HCT116 (cell line): ENCODE measurements at regions not wholly inside any gene's neighbourhood (a gene's known extent, or its start where the extent isn't known, plus 50 kb on each side); places are given as distances from the start of the nearest gene placed in this dataset.

Experiments used
- ATAC-seq: fragments of 200-7000 bp; cut with Tn5 transposase; 2 replicates; pipeline ENCODE4 v1.9.1; 2020; ENCODE audit warnings: mild to moderate bottlenecking, moderate library complexity
- BruUV-seq: library from RNA; stranded (reverse); fragments of 400-500 nt; replicated peaks from 2 replicates; lab custom pipeline; 2021; lab: Mats Ljungman, UMichigan
- CTCF ChIA-PET: fragments of 300-600 bp; sonication (Branson Sonifier 250); formaldehyde crosslinking; loops from one replicate; lab custom pipeline; 2021; ENCODE audit warnings: antibody characterized with exemption; lab: Charles Lee
- POLR2A ChIA-PET: fragments of 300-600, 350-600 bp; sonication (Branson Sonifier 250); formaldehyde crosslinking; loops from one replicate; lab custom pipeline; 2021; ENCODE audit warnings: antibody characterized with exemption; lab: Charles Lee
- RAD21 ChIA-PET, 2 experiments: fragments of 300-600 bp; sonication (Branson Sonifier 250); formaldehyde crosslinking; loops; one replicate each; lab custom pipeline; 2023; ENCODE audit warnings: low total read pairs in 2 of 2; ENCODE audit not compliant: uncharacterized antibody in 2 of 2, unreplicated experiment in 2 of 2, low non-redundant PET in 1 of 2; lab: Charles Lee
- DNase-seq: peaks from one replicate; pipeline ENCODE4 v3.0.0-alpha.2; 2010; ENCODE audit warnings: low read depth, low spot score
- H2AFZ ChIP-seq: fragments of 200-600 bp; shearing (Covaris generic), sonication (generic); 2 replicates; pipeline ENCODE4 v1.6.1; 2017; ENCODE audit warnings: low read depth, mixed run types, mixed read lengths, antibody characterized with exemption, low read length; ENCODE audit not compliant: poor library complexity, severe bottlenecking
- H3K27ac ChIP-seq: 2 replicates; pipeline ENCODE4 v1.5.1; 2012; ENCODE audit warnings: low read depth, low read length
- H3K27me3 ChIP-seq: fragments of 200-600 bp; sonication (generic); 2 replicates; pipeline ENCODE4 v1.6.1; 2016; ENCODE audit warnings: mixed run types, low read length, mixed read lengths; ENCODE audit not compliant: insufficient read depth
- H3K36me3 ChIP-seq, 2 experiments: fragments of 200-500 bp in 1 of 2; fragments of 200-600 bp in 1 of 2; sonication (Bioruptor generic) in 1 of 2; sonication (generic) in 1 of 2; 2 replicates each; pipeline versions ENCODE4 v1.5.1 to v1.6.1; 2014 to 2016; ENCODE audit warnings: low read length in 2 of 2, inconsistent platforms in 1 of 2, mixed read lengths in 1 of 2, mixed run types in 1 of 2; ENCODE audit not compliant: insufficient read depth in 2 of 2, control insufficient read depth in 1 of 2
- H3K4me1 ChIP-seq, 2 experiments: fragments of 200-600 bp in 1 of 2; sonication (generic) in 1 of 2; 2 replicates each; pipeline versions ENCODE4 v1.5.1 to v1.6.1; 2012 to 2017; ENCODE audit warnings: low read length in 2 of 2, inconsistent platforms in 1 of 2, mild to moderate bottlenecking in 1 of 2, mixed read lengths in 1 of 2, mixed run types in 1 of 2, moderate library complexity in 1 of 2; ENCODE audit not compliant: insufficient read depth in 2 of 2, control insufficient read depth in 1 of 2
- H3K4me2 ChIP-seq: fragments of 200-600 bp; sonication (generic); 2 replicates; pipeline ENCODE4 v1.6.1; 2017; ENCODE audit warnings: mixed run types, low read length, mixed read lengths
- H3K4me3 ChIP-seq, 2 experiments: fragments of 200-600 bp in 1 of 2; sonication (generic) in 1 of 2; replicated peaks in 1 of 2; 2 replicates each; pipeline ENCODE4 v1.5.1; 2011 to 2016; ENCODE audit warnings: low read length in 2 of 2, control low read depth in 1 of 2, low read depth in 1 of 2, mild to moderate bottlenecking in 1 of 2, mixed read lengths in 1 of 2, mixed run types in 1 of 2
- H3K79me2 ChIP-seq: fragments of 200-600 bp; sonication (generic); 2 replicates; pipeline ENCODE4 v1.6.1; 2017; ENCODE audit warnings: mild to moderate bottlenecking, mixed run types, low read length, moderate library complexity, mixed read lengths; ENCODE audit not compliant: insufficient read depth
- H3K9ac ChIP-seq: fragments of 200-600 bp; sonication (generic); 2 replicates; pipeline ENCODE4 v1.6.1; 2016; ENCODE audit warnings: low read length, mixed read lengths
- H3K9me2 ChIP-seq: fragments of 200-600 bp; sonication (generic), shearing (Covaris generic); 2 replicates; pipeline ENCODE4 v1.6.1; 2017; ENCODE audit warnings: mixed run types, mild to moderate bottlenecking, moderate library complexity; ENCODE audit not compliant: insufficient read depth
- H3K9me3 ChIP-seq, 2 experiments: fragments of 200-500 bp in 1 of 2; fragments of 200-600 bp in 1 of 2; sonication (Bioruptor generic) in 1 of 2; sonication (generic) in 1 of 2; 2 replicates each; pipeline ENCODE4 v1.6.1; 2014 to 2017; ENCODE audit warnings: low read length in 2 of 2, mixed read lengths in 2 of 2, inconsistent platforms in 1 of 2, low read depth in 1 of 2, mild to moderate bottlenecking in 1 of 2, mixed run types in 1 of 2, moderate library complexity in 1 of 2; ENCODE audit not compliant: control insufficient read depth in 1 of 2, insufficient read depth in 1 of 2
- H4K20me1 ChIP-seq: fragments of 200-600 bp; sonication (generic), shearing (Covaris generic); 2 replicates; pipeline ENCODE4 v1.6.1; 2017; ENCODE audit warnings: mixed run types, mild to moderate bottlenecking, moderate library complexity; ENCODE audit not compliant: insufficient read depth
- CBX3 ChIP-seq: IDR thresholded peaks from 2 replicates; pipeline ENCODE4 v1.6.1; 2012; ENCODE audit warnings: low read depth
- CEBPB ChIP-seq: IDR thresholded peaks from 2 replicates; pipeline ENCODE4 v1.6.1; 2012; ENCODE audit warnings: low read depth
- EGR1 ChIP-seq: IDR thresholded peaks from 2 replicates; pipeline ENCODE4 v1.6.1; 2012; ENCODE audit warnings: low read depth
- ELF1 ChIP-seq: IDR thresholded peaks from 2 replicates; pipeline ENCODE4 v1.6.1; 2012; ENCODE audit warnings: low read depth, borderline replicate concordance
- EZH2phosphoT487 ChIP-seq: fragments of 200-600 bp; IDR thresholded peaks from 2 replicates; pipeline ENCODE4 v1.6.1; 2018; ENCODE audit warnings: antibody characterized with exemption, borderline replicate concordance
- FOSL1 ChIP-seq: IDR thresholded peaks from 2 replicates; pipeline ENCODE4 v1.6.1; 2012; ENCODE audit warnings: low read depth
- JUND ChIP-seq: IDR thresholded peaks from 2 replicates; pipeline ENCODE4 v1.6.1; 2012
- POLR2A ChIP-seq: IDR thresholded peaks from 2 replicates; pipeline ENCODE4 v1.7.0; 2011; ENCODE audit warnings: borderline replicate concordance; ENCODE audit not compliant: insufficient read depth, insufficient read length; ENCODE audit errors: extremely low read depth
- POLR2AphosphoS5 ChIP-seq: IDR thresholded peaks from 2 replicates; pipeline ENCODE4 v1.6.1; 2011; ENCODE audit warnings: mild to moderate bottlenecking, low read depth, low read length, moderate library complexity
- RAD21 ChIP-seq: IDR thresholded peaks from 2 replicates; pipeline ENCODE4 v1.6.1; 2012; ENCODE audit warnings: low read depth, mild to moderate bottlenecking
- SIN3A ChIP-seq: IDR thresholded peaks from 2 replicates; pipeline ENCODE4 v1.6.1; 2012; ENCODE audit warnings: low read depth
- SP1 ChIP-seq: IDR thresholded peaks from 2 replicates; pipeline ENCODE4 v1.6.1; 2012; ENCODE audit warnings: low read depth
- ZFX ChIP-seq: fragments of 450-650 bp; IDR thresholded peaks from 2 replicates; pipeline ENCODE4 v1.6.1; 2017
- ZNF274 ChIP-seq: fragments of 200-500 bp; sonication (Bioruptor generic); IDR thresholded peaks from 2 replicates; pipeline ENCODE4 v1.6.1; 2014; ENCODE audit warnings: mild to moderate bottlenecking, low read depth, low read length, inconsistent platforms
- intact Hi-C: fragments of 100-400 bp; cut with micrococcal nuclease; formaldehyde crosslinking; loops from 2 replicates; pipeline ENCODE4 v1.10.0; 2022
- TF ChIP-seq, protein P1 (sequence below), 3 experiments: fragments of 200-600 bp in 1 of 3; sonication (generic) in 1 of 3; IDR thresholded peaks in 2 of 3; conservative IDR thresholded peaks in 1 of 3; 2 replicates each; pipeline ENCODE4 v1.5.1; 2012 to 2017; ENCODE audit warnings: low read depth in 2 of 3, low read length in 2 of 3, antibody characterized with exemption in 1 of 3, borderline replicate concordance in 1 of 3, control low read depth in 1 of 3, mild to moderate bottlenecking in 1 of 3, mixed read lengths in 1 of 3, mixed run types in 1 of 3, moderate library complexity in 1 of 3; ENCODE audit not compliant: insufficient read depth in 1 of 3
- TF ChIP-seq, protein P2 (sequence below): IDR thresholded peaks from 2 replicates; pipeline ENCODE4 v1.6.1; 2011; ENCODE audit warnings: mild to moderate bottlenecking, low read length, moderate library complexity; ENCODE audit not compliant: insufficient replicate concordance; ENCODE audit errors: extremely low read depth
- TF ChIP-seq, protein P3 (sequence below): IDR thresholded peaks from 2 replicates; pipeline ENCODE4 v1.6.1; 2012; ENCODE audit warnings: low read depth

DNA sequence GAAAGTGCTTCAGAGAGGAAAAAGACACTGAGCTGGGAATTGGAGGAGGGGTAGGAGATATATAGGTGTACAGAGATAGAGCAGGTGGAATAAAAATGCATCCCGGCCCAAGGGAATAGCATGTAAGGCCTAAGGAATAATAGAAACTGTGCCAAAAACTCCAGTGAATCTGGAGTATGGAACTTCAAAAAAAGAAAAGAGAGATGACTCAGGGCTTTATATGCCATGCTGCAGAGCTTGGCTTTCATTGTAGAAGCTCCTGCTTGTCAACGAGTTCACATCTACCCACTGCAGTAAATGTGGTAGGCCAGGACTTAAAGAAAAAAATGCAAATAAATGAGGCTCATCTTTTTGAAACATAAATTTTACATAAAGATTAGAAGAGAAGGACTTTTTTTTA lies 131.8 kb downstream of the MREG start (continued):
- TF ChIP-seq, protein P1, sequence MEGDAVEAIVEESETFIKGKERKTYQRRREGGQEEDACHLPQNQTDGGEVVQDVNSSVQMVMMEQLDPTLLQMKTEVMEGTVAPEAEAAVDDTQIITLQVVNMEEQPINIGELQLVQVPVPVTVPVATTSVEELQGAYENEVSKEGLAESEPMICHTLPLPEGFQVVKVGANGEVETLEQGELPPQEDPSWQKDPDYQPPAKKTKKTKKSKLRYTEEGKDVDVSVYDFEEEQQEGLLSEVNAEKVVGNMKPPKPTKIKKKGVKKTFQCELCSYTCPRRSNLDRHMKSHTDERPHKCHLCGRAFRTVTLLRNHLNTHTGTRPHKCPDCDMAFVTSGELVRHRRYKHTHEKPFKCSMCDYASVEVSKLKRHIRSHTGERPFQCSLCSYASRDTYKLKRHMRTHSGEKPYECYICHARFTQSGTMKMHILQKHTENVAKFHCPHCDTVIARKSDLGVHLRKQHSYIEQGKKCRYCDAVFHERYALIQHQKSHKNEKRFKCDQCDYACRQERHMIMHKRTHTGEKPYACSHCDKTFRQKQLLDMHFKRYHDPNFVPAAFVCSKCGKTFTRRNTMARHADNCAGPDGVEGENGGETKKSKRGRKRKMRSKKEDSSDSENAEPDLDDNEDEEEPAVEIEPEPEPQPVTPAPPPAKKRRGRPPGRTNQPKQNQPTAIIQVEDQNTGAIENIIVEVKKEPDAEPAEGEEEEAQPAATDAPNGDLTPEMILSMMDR (IDR thresholded peaks at IDR 0.05 in 2 of 3, conservative IDR thresholded peaks at IDR 0.05 in 1 of 3; ENCODE audit: borderline replicate concordance in 1 of 3, insufficient read depth in 1 of 3, low read depth in 2 of 3, low read length in 2 of 3), result no peak
- TF ChIP-seq ZNF274, result no peak
- no peak for TF ChIP-seq ELF1
- no peak for TF ChIP-seq FOSL1
- TF ChIP-seq, all 23 proteins: peak for 0

DNA sequence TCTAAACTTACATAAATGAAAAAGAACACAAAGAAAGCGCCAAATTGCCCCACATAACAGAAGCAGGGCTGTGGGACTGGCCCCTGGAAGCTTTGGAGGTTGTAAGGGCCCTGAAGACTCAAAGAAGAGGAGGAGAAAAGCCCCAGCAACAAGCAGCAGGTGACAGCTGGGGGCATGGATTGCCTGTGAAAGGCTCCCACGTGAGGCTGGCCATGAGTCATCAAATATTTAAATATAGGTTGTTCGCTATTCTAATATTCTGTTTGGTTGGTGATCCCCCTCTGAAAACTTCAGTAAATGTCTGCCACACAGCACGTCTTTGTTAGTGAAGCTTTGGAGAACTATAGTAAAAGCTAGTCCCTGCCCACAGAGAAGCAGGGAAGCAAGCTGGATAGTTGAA lies 132.4 kb downstream of the MREG start:
- BruUV-seq, result no TSS peak
- H2AFZ ChIP-seq, result peak overlapping the region; percentile 79
- RAD21 ChIA-PET, result interaction anchor here in 1 of 2 experiments (0.6 to 0.7 kb wide), 2 partner anchors 30 to 145 kb away, joined by 3 read pairs; no protein-coding TSS in a partner anchor

More for the DNA sequence above, 132.4 kb downstream of the MREG start:
- DNase-seq (no peak), ATAC-seq (no peak)
- ChIA-PET POLR2A (no interaction called here), CTCF (interaction anchor here (0.9 to 1.0 kb wide), 2 partner anchors 10 to 50 kb away, joined by 3 to 4 read pairs; no protein-coding TSS in a partner anchor)
- H3K9ac ChIP-seq, result no peak overlapping the region
- no peaks in the 10 kb centered on the region for H3K9me3 ChIP-seq
- H3K27me3 ChIP-seq, result no peaks in the 10 kb centered on the region
- intact Hi-C loops, result no loop called here
- no peak overlapping the region for H3K4me2 ChIP-seq
- no peak overlapping the region for H3K27ac ChIP-seq
- H3K9me2 ChIP-seq, result no peaks in the 10 kb centered on the region
- H3K36me3 ChIP-seq, result no peaks in the 10 kb centered on the region
- no peaks in the 10 kb centered on the region for H4K20me1 ChIP-seq
- H3K4me3 ChIP-seq, result no peak overlapping the region
- TF ChIP-seq EZH2phosphoT487 (no peak), JUND (no peak), FOSL1 (no peak), POLR2AphosphoS5 (no peak), SP1 (no peak), CBX3 (no peak), SIN3A (no peak), EGR1 (no peak), ZNF274 (no peak), POLR2A (no peak), ZFX (no peak), CEBPB (no peak), RAD21 (no peak)
- TF ChIP-seq, protein P2, sequence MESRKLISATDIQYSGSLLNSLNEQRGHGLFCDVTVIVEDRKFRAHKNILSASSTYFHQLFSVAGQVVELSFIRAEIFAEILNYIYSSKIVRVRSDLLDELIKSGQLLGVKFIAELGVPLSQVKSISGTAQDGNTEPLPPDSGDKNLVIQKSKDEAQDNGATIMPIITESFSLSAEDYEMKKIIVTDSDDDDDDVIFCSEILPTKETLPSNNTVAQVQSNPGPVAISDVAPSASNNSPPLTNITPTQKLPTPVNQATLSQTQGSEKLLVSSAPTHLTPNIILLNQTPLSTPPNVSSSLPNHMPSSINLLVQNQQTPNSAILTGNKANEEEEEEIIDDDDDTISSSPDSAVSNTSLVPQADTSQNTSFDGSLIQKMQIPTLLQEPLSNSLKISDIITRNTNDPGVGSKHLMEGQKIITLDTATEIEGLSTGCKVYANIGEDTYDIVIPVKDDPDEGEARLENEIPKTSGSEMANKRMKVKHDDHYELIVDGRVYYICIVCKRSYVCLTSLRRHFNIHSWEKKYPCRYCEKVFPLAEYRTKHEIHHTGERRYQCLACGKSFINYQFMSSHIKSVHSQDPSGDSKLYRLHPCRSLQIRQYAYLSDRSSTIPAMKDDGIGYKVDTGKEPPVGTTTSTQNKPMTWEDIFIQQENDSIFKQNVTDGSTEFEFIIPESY, result no peak
- TF ChIP-seq, protein P3, sequence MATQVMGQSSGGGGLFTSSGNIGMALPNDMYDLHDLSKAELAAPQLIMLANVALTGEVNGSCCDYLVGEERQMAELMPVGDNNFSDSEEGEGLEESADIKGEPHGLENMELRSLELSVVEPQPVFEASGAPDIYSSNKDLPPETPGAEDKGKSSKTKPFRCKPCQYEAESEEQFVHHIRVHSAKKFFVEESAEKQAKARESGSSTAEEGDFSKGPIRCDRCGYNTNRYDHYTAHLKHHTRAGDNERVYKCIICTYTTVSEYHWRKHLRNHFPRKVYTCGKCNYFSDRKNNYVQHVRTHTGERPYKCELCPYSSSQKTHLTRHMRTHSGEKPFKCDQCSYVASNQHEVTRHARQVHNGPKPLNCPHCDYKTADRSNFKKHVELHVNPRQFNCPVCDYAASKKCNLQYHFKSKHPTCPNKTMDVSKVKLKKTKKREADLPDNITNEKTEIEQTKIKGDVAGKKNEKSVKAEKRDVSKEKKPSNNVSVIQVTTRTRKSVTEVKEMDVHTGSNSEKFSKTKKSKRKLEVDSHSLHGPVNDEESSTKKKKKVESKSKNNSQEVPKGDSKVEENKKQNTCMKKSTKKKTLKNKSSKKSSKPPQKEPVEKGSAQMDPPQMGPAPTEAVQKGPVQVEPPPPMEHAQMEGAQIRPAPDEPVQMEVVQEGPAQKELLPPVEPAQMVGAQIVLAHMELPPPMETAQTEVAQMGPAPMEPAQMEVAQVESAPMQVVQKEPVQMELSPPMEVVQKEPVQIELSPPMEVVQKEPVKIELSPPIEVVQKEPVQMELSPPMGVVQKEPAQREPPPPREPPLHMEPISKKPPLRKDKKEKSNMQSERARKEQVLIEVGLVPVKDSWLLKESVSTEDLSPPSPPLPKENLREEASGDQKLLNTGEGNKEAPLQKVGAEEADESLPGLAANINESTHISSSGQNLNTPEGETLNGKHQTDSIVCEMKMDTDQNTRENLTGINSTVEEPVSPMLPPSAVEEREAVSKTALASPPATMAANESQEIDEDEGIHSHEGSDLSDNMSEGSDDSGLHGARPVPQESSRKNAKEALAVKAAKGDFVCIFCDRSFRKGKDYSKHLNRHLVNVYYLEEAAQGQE, result no peak
- no peaks in the 10 kb centered on the region for H3K79me2 ChIP-seq
- H3K4me1 ChIP-seq, result peaks cover 0 to 5% of the 10 kb centered on the region in 2 experiments; a peak in 1 of 4 replicates
